Progenitor cell of endocrine pancreas (in vitro differentiated cells): ENCODE measurements at regions not wholly inside any gene's neighbourhood (a gene's known extent, or its start where the extent isn't known, plus 50 kb on each side); places are given as distances from the start of the nearest gene placed in this dataset.

Source experiments
- DNase-seq: peaks from one replicate; pipeline ENCODE4 v3.0.0; 2021; ENCODE audit warnings: low spot score; ENCODE audit not compliant: unreplicated experiment
- H3K27ac Mint-ChIP-seq: 2 replicates; pipeline ENCODE4 v1.8.0; 2021; ENCODE audit warnings: mild to moderate bottlenecking, moderate library complexity, mixed read lengths
- H3K27me3 Mint-ChIP-seq: 2 replicates; pipeline ENCODE4 v1.8.0; 2021; ENCODE audit warnings: mixed read lengths
- H3K36me3 Mint-ChIP-seq: 2 replicates; pipeline ENCODE4 v1.8.0; 2022; ENCODE audit warnings: mixed read lengths; ENCODE audit not compliant: insufficient read depth
- H3K4me1 Mint-ChIP-seq: 2 replicates; pipeline ENCODE4 v1.8.0; 2021; ENCODE audit warnings: low read depth, mixed read lengths
- H3K4me3 Mint-ChIP-seq: 2 replicates; pipeline ENCODE4 v1.8.0; 2021; ENCODE audit warnings: low read depth, mild to moderate bottlenecking, moderate library complexity, mixed read lengths
- H3K9me3 Mint-ChIP-seq: 2 replicates; pipeline ENCODE4 v1.8.0; 2021; ENCODE audit warnings: low read depth, mixed read lengths
- TF ChIP-seq, protein P1 (sequence below): fragments of 200-600 bp; sonication (generic); IDR thresholded peaks from one replicate; pipeline ENCODE4 v1.5.0; 2021; ENCODE audit warnings: antibody characterized with exemption, mild to moderate bottlenecking; ENCODE audit not compliant: unreplicated experiment

DNA sequence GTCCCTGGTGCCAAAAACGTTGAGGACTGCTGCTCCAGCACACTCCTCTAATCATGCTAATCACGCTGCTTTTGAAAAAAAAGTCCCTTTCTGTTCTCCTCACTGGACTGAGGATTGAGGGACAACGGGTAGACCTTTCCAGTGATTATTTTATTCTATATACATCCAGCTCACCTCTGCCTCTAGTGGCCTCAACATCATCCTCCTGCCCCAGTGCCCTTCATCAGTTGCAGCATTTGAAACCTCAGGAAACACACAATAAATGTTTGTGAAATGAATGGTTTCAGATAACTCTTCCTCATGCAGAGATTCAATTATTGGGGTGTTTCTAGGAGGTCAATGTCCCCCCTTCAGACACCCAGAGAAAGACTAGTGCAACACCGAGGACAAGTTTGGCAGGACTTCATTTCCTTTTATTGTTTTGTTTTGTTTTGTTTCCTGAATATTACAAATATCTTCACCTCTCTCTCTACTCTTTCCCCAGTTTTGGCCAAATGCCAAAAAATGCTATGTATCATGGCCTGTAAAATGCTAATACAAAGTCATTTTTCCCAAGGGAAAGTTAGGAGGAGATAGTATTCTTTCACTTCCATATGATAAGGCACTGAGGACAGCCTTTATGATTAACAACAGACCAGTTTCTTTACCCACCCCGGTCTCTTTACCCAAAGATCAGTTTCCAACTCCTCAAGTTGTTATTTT, 460.1 kb upstream of the SLIT2 start:
- no peaks in the 10 kb centered on the region for H3K4me1 Mint-ChIP-seq
- no peak overlapping the region for H3K27ac Mint-ChIP-seq
- no peaks in the 10 kb centered on the region for H3K27me3 Mint-ChIP-seq
- no peaks in the 10 kb centered on the region for H3K36me3 Mint-ChIP-seq
- TF ChIP-seq, protein P1, sequence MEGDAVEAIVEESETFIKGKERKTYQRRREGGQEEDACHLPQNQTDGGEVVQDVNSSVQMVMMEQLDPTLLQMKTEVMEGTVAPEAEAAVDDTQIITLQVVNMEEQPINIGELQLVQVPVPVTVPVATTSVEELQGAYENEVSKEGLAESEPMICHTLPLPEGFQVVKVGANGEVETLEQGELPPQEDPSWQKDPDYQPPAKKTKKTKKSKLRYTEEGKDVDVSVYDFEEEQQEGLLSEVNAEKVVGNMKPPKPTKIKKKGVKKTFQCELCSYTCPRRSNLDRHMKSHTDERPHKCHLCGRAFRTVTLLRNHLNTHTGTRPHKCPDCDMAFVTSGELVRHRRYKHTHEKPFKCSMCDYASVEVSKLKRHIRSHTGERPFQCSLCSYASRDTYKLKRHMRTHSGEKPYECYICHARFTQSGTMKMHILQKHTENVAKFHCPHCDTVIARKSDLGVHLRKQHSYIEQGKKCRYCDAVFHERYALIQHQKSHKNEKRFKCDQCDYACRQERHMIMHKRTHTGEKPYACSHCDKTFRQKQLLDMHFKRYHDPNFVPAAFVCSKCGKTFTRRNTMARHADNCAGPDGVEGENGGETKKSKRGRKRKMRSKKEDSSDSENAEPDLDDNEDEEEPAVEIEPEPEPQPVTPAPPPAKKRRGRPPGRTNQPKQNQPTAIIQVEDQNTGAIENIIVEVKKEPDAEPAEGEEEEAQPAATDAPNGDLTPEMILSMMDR: peak; percentile 20
- peaks cover 3% of the 10 kb centered on the region for H3K9me3 Mint-ChIP-seq
- H3K4me3 Mint-ChIP-seq: no peak overlapping the region
- DNase-seq: no peak

DNA sequence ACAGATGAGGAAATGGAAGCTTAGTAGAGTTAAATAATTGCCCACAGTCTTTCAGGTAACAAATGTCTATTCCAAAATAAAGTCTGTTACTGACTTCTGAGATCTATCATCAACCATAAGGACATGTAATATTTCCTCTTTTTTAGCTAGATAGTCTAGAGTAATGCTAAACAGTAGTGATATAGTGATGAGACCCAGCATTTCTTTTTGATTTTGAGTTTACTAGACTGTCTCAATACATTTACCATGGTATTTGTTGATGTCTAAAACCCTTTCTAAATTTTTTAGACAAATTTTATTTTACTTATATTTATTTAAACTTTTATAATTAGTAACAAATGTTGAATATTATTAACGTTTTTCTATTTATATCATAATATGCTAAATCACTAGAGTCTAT, 465.1 kb upstream of the SLIT2 start:
- H3K27ac Mint-ChIP-seq: no peak overlapping the region
- peaks cover 22% of the 10 kb centered on the region for H3K9me3 Mint-ChIP-seq
- H3K27me3 Mint-ChIP-seq: no peaks in the 10 kb centered on the region
- H3K4me3 Mint-ChIP-seq: no peak overlapping the region
- TF ChIP-seq, protein P1: no peak
- H3K4me1 Mint-ChIP-seq: no peaks in the 10 kb centered on the region
- H3K36me3 Mint-ChIP-seq: peaks cover 3% of the 10 kb centered on the region
- no peak for DNase-seq

- DNase-seq: no peak
- H3K27me3 Mint-ChIP-seq: no peaks in the 10 kb centered on the region
- no peaks in the 10 kb centered on the region for H3K4me1 Mint-ChIP-seq
- H3K4me3 Mint-ChIP-seq: no peak overlapping the region
- peaks cover 20% of the 10 kb centered on the region for H3K9me3 Mint-ChIP-seq
- no peak overlapping the region for H3K27ac Mint-ChIP-seq
- TF ChIP-seq, protein P1: no peak
- H3K36me3 Mint-ChIP-seq: peaks cover 3% of the 10 kb centered on the region
Measured at GRCh38 chr4:19783667-19784223, 468.0 kb upstream of the SLIT2 start.

- H3K9me3 Mint-ChIP-seq: peaks cover 20% of the 10 kb centered on the region
- peaks cover 1% of the 10 kb centered on the region for H3K4me1 Mint-ChIP-seq
- peaks cover 3% of the 10 kb centered on the region for H3K36me3 Mint-ChIP-seq
- H3K27me3 Mint-ChIP-seq: no peaks in the 10 kb centered on the region
- no peak overlapping the region for H3K27ac Mint-ChIP-seq
- H3K4me3 Mint-ChIP-seq: no peak overlapping the region
- TF ChIP-seq, protein P1: no peak
- DNase-seq: no peak
Measured at GRCh38 chr4:19780871-19781270, 470.8 kb upstream of the SLIT2 start.

DNA sequence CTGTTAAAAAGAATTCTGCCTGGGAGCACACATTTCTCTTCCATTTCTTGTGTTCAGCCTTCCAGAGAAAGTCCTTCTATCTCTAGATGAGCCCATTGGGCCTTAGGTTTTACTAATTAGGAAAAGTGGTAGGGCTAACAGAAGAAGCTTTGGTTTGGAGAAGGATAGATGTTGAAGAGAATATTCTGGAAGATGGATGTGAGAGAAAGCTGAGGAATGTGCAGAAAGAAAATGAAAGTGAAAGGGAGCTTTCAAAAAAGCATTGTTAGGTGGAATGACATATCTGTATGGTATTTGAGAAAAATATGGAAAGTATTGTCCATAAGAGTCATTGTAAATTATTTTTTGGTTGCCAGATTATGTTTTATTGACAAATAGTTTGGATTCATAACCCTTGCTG, 474.8 kb upstream of the SLIT2 start:
- no peak for DNase-seq
- Mint-ChIP-seq H3K27me3 (no peaks in the 10 kb centered on the region), H3K9me3 (no peaks in the 10 kb centered on the region), H3K4me1 (peaks cover 1% of the 10 kb centered on the region), H3K36me3 (no peaks in the 10 kb centered on the region), H3K4me3 (no peak overlapping the region), H3K27ac (no peak overlapping the region)
- TF ChIP-seq, protein P1: no peak
